ENCODE measurements at regions not wholly inside any gene's neighbourhood (a gene's known extent, or its start where the extent isn't known, plus 50 kb on each side); places are given as distances from the start of the nearest gene placed in this dataset.
A peak's percentile ranks its signal among the peaks of the same experiment; 100 is the strongest.

DNA sequence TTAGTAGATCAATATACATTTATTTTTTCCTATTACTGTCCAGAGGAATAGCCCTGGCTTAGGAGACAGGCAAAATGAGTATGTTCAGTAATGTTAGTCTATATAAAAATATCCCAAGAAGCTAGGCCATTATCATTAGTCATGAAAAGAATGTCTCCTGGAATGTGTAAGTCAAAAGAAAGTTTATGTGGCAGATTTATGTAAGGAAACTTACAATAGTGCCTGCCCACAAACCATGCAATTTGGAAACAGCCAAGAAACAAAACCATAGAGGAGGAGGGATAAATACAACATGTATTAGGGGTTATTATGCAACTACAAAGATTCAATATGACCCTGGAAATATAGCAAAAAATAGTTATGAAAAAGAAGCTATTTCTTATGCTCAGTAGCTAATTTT lies 96.3 kb downstream of the NOL4 start:
- TF ChIP-seq, protein P1, sequence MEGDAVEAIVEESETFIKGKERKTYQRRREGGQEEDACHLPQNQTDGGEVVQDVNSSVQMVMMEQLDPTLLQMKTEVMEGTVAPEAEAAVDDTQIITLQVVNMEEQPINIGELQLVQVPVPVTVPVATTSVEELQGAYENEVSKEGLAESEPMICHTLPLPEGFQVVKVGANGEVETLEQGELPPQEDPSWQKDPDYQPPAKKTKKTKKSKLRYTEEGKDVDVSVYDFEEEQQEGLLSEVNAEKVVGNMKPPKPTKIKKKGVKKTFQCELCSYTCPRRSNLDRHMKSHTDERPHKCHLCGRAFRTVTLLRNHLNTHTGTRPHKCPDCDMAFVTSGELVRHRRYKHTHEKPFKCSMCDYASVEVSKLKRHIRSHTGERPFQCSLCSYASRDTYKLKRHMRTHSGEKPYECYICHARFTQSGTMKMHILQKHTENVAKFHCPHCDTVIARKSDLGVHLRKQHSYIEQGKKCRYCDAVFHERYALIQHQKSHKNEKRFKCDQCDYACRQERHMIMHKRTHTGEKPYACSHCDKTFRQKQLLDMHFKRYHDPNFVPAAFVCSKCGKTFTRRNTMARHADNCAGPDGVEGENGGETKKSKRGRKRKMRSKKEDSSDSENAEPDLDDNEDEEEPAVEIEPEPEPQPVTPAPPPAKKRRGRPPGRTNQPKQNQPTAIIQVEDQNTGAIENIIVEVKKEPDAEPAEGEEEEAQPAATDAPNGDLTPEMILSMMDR (conservative IDR thresholded peaks at IDR 0.05; ENCODE audit: low read depth, low read length) = no peak
- no peaks in the 10 kb centered on the region for H4K20me1 ChIP-seq (ENCODE audit: insufficient read depth)
- no peaks in the 10 kb centered on the region for H3K27me3 ChIP-seq (ENCODE audit: insufficient read depth, low read depth)
- H3K9ac ChIP-seq = no peak overlapping the region
- no peak overlapping the region for H3K4me3 ChIP-seq (IDR thresholded peaks at IDR 0.05; ENCODE audit: insufficient read depth, low read depth, low read length)
- no peak overlapping the region for H3K27ac ChIP-seq
- no peak overlapping the region for H3K4me2 ChIP-seq
- no peaks in the 10 kb centered on the region for H3K4me1 ChIP-seq (ENCODE audit: low read depth, poor library complexity, severe bottlenecking)
- no peak overlapping the region for H2AFZ ChIP-seq (ENCODE audit: low read depth)
- no peaks in the 10 kb centered on the region for H3K36me3 ChIP-seq (ENCODE audit: insufficient read depth)
- H3K79me2 ChIP-seq (ENCODE audit: insufficient read depth, low read depth) = no peaks in the 10 kb centered on the region

GRCh38 chr18:34126121-34126520 lies 98.6 kb downstream of the NOL4 start:
- TF ChIP-seq, protein P1 (conservative IDR thresholded peaks at IDR 0.05; ENCODE audit: low read depth, low read length) = no peak
- no peaks in the 10 kb centered on the region for H3K79me2 ChIP-seq (ENCODE audit: insufficient read depth, low read depth)
- no peaks in the 10 kb centered on the region for H3K4me1 ChIP-seq (ENCODE audit: low read depth, poor library complexity, severe bottlenecking)
- no peak overlapping the region for H3K4me3 ChIP-seq (IDR thresholded peaks at IDR 0.05; ENCODE audit: insufficient read depth, low read depth, low read length)
- no peaks in the 10 kb centered on the region for H3K36me3 ChIP-seq (ENCODE audit: insufficient read depth)
- H3K4me2 ChIP-seq = no peak overlapping the region
- no peak overlapping the region for H2AFZ ChIP-seq (ENCODE audit: low read depth)
- H3K9ac ChIP-seq = no peak overlapping the region
- H4K20me1 ChIP-seq (ENCODE audit: insufficient read depth) = no peaks in the 10 kb centered on the region
- no peak overlapping the region for H3K27ac ChIP-seq
- no peaks in the 10 kb centered on the region for H3K27me3 ChIP-seq (ENCODE audit: insufficient read depth, low read depth)

GRCh38 chr18:34122724-34123334 lies 101.9 kb downstream of the NOL4 start:
- H3K4me3 ChIP-seq (IDR thresholded peaks at IDR 0.05; ENCODE audit: insufficient read depth, low read depth, low read length) = no peak overlapping the region

DNA sequence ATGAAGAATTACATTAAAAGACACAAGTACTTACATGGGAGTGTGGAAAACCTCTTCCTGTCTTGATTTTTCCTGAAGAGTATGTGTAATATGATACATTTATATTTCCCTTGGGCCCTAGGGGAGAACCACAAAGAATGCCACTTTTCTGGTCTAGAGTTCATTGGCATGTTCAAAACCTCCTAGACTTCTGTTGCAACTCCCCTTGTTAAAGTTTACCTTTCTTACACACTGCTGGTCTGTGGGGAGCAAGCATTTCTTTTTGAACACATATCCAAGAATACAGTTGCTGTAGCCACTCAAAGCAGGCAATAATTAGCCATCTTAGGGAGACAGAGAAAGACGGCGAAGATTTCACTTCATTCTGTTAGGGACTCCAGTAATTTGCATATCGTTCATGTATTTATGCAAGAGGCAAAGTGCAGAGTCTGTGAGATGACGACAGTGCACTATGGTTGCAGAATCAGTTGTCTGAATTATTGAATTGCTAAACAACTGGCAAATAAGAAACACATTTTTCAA lies 103.5 kb downstream of the NOL4 start:
- H3K4me1 ChIP-seq (ENCODE audit: low read depth, poor library complexity, severe bottlenecking) = no peaks in the 10 kb centered on the region
- TF ChIP-seq, protein P1 (conservative IDR thresholded peaks at IDR 0.05; ENCODE audit: low read depth, low read length) = no peak
- H3K79me2 ChIP-seq (ENCODE audit: insufficient read depth, low read depth) = no peaks in the 10 kb centered on the region
- H4K20me1 ChIP-seq (ENCODE audit: insufficient read depth) = no peaks in the 10 kb centered on the region
- H3K4me2 ChIP-seq = no peak overlapping the region
- no peaks in the 10 kb centered on the region for H3K36me3 ChIP-seq (ENCODE audit: insufficient read depth)
- no peak overlapping the region for H2AFZ ChIP-seq (ENCODE audit: low read depth)
- no peaks in the 10 kb centered on the region for H3K27me3 ChIP-seq (ENCODE audit: insufficient read depth, low read depth)
- no peak overlapping the region for H3K9ac ChIP-seq
- H3K4me3 ChIP-seq (IDR thresholded peaks at IDR 0.05; ENCODE audit: insufficient read depth, low read depth, low read length) = no peak overlapping the region
- no peak overlapping the region for H3K27ac ChIP-seq

More at GRCh38 chr18:34122724-34123334, 101.9 kb downstream of the NOL4 start:
- TF ChIP-seq, protein P1 (conservative IDR thresholded peaks at IDR 0.05; ENCODE audit: low read depth, low read length) = peak; percentile 90
- no peaks in the 10 kb centered on the region for H3K79me2 ChIP-seq (ENCODE audit: insufficient read depth, low read depth)
- no peaks in the 10 kb centered on the region for H3K27me3 ChIP-seq (ENCODE audit: insufficient read depth, low read depth)
- H3K4me1 ChIP-seq (ENCODE audit: low read depth, poor library complexity, severe bottlenecking) = no peaks in the 10 kb centered on the region
- H3K27ac ChIP-seq = no peak overlapping the region
- H2AFZ ChIP-seq (ENCODE audit: low read depth) = no peak overlapping the region
- no peaks in the 10 kb centered on the region for H3K36me3 ChIP-seq (ENCODE audit: insufficient read depth)
- no peaks in the 10 kb centered on the region for H4K20me1 ChIP-seq (ENCODE audit: insufficient read depth)
- no peak overlapping the region for H3K9ac ChIP-seq
- H3K4me2 ChIP-seq = no peak overlapping the region

Measured in KMS-11 (cell line).